GM21576 (cell line): ENCODE measurements at regions not wholly inside any gene's neighbourhood (a gene's known extent, or its start where the extent isn't known, plus 50 kb on each side); places are given as distances from the start of the nearest gene placed in this dataset.
"Not testable (repeated sequence)": the region's sequence is repeated elsewhere in the genome, so short reads cannot be mapped to it uniquely, and the experiment has no call there.

Experiments
- ATAC-seq: cut with Tn5 transposase; IDR thresholded peaks from one replicate; pipeline ENCODE4 v1.9.1; 2021; ENCODE audit warnings: mild to moderate bottlenecking, moderate library complexity; ENCODE audit not compliant: unreplicated experiment

- no peak for ATAC-seq
These were observed 197.7 kb downstream of the BCAS1 start for GRCh38 chr20:53872561-53873229.

- ATAC-seq: no peak
These were observed 198.3 kb downstream of the BCAS1 start for GRCh38 chr20:53872081-53872541.

GRCh38 chr20:53871541-53871940, 198.9 kb downstream of the BCAS1 start:
- no peak for ATAC-seq

GRCh38 chr20:53870426-53871315, 199.7 kb downstream of the BCAS1 start:
- no peak for ATAC-seq

- peak; percentile 49 for ATAC-seq
These were observed 200.7 kb downstream of the BCAS1 start for GRCh38 chr20:53869466-53870258.

- ATAC-seq: no peak
These were observed 202.5 kb downstream of the BCAS1 start for GRCh38 chr20:53867741-53868351.

- ATAC-seq: peak; percentile 58
These were observed 203.3 kb downstream of the BCAS1 start for GRCh38 chr20:53866794-53867740.

- no peak for ATAC-seq
These were observed 204.2 kb downstream of the BCAS1 start for GRCh38 chr20:53865901-53866793.

- ATAC-seq: not testable (repeated sequence)
These were observed 205.4 kb downstream of the BCAS1 start for GRCh38 chr20:53864765-53865683.

GRCh38 chr20:53863923-53864641, 206.3 kb downstream of the BCAS1 start:
- ATAC-seq: not testable (repeated sequence)

- not testable (repeated sequence) for ATAC-seq
These were observed 206.9 kb downstream of the BCAS1 start for GRCh38 chr20:53863535-53863922.

GRCh38 chr20:53863039-53863438, 207.4 kb downstream of the BCAS1 start:
- ATAC-seq: not testable (repeated sequence)

- not testable (repeated sequence) for ATAC-seq
These were observed 207.9 kb downstream of the BCAS1 start for GRCh38 chr20:53862490-53862889.

- not testable (repeated sequence) for ATAC-seq
These were observed 208.3 kb downstream of the BCAS1 start for GRCh38 chr20:53862136-53862397.

GRCh38 chr20:53859684-53860083, 210.7 kb downstream of the BCAS1 start:
- ATAC-seq: no peak

GRCh38 chr20:53859009-53859408, 211.4 kb downstream of the BCAS1 start:
- ATAC-seq: not testable (repeated sequence)

- not testable (repeated sequence) for ATAC-seq
These were observed 211.9 kb downstream of the BCAS1 start for GRCh38 chr20:53858516-53858915.
